HepG2 (cell line): ENCODE measurements at regions not wholly inside any gene's neighbourhood (a gene's known extent, or its start where the extent isn't known, plus 50 kb on each side); places are given as distances from the start of the nearest gene placed in this dataset.

Experiments used
- ATAC-seq: fragments of 200-7000 bp; cut with Tn5 transposase; 3 replicates; pipeline ENCODE4 v1.9.1; 2020; ENCODE audit warnings: mild to moderate bottlenecking, moderate library complexity
- BruUV-seq: library from RNA; stranded (reverse); fragments of 400-500 nt; replicated peaks from 2 replicates; lab custom pipeline; 2021; lab: Mats Ljungman, UMichigan
- CTCF ChIA-PET: fragments of 300-600 bp; formaldehyde crosslinking; extraction: SDS; loops from one replicate; lab custom pipeline; 2021; ENCODE audit warnings: low total read pairs, inconsistent platforms, low intra/inter-chr PET ratio; lab: Yijun Ruan, JAX
- POLR2A ChIA-PET: fragments of 350-600 bp; sonication (Branson Sonifier 250); formaldehyde crosslinking; loops from one replicate; lab custom pipeline; 2020; ENCODE audit warnings: antibody characterized with exemption, inconsistent platforms; lab: Yijun Ruan, JAX
- DNase-seq: peaks from one replicate; pipeline ENCODE4 v3.0.0-alpha.2; 2015; ENCODE audit warnings: low spot score
- FAIRE-seq: peaks from 3 replicates; lab custom pipeline; 2011; peaks lifted over from hg19 to GRCh38; lab: Jason Lieb, UNC
- H2AFZ ChIP-seq: one replicate; pipeline ENCODE4 v1.6.1; 2011; ENCODE audit warnings: low read length, inconsistent platforms
- H3K27ac ChIP-seq: fragments of 300-600 bp; 3 replicates; pipeline ENCODE4 v1.8.0; 2011; ENCODE audit warnings: mixed run types, mild to moderate bottlenecking, mixed read lengths, low read length, inconsistent platforms; ENCODE audit not compliant: insufficient read depth; ENCODE audit errors: extremely low read length
- H3K27me3 ChIP-seq, 2 experiments: fragments of 200-600 bp in 1 of 2; 2 replicates in 1 of 2; 3 replicates in 1 of 2; pipeline versions ENCODE4 v1.6.0 to v1.8.0; 2011; ENCODE audit warnings: low read length in 2 of 2, mild to moderate bottlenecking in 2 of 2, moderate library complexity in 2 of 2, inconsistent platforms in 1 of 2; ENCODE audit not compliant: insufficient read depth in 2 of 2, control insufficient read depth in 1 of 2
- H3K36me3 ChIP-seq, 2 experiments: fragments of 200-600 bp in 1 of 2; replicated peaks in 1 of 2; 2 replicates in 1 of 2; 3 replicates in 1 of 2; pipeline versions ENCODE4 v1.5.1 to v1.8.0; 2011; ENCODE audit warnings: low read length in 2 of 2, inconsistent platforms in 1 of 2; ENCODE audit not compliant: insufficient read depth in 2 of 2, control insufficient read depth in 1 of 2
- H3K4me1 ChIP-seq: 2 replicates; pipeline ENCODE4 v1.5.1; 2012; ENCODE audit warnings: low read length, inconsistent platforms; ENCODE audit not compliant: insufficient read depth
- H3K4me2 ChIP-seq: 2 replicates; pipeline ENCODE4 v1.6.0; 2011; ENCODE audit warnings: low read depth, low read length, inconsistent platforms
- H3K4me3 ChIP-seq, 3 experiments: fragments of 200-600 bp in 1 of 3; sonication (generic), shearing (Covaris generic) in 1 of 3; replicated peaks in 1 of 3; 2 replicates each; pipeline ENCODE4 v1.5.1; 2011 to 2016; ENCODE audit warnings: low read length in 3 of 3, inconsistent platforms in 2 of 3, low read depth in 2 of 3, mild to moderate bottlenecking in 2 of 3, control low read depth in 1 of 3, mixed read lengths in 1 of 3; ENCODE audit not compliant: insufficient read depth in 1 of 3
- H3K79me2 ChIP-seq: one replicate; pipeline ENCODE4 v1.6.1; 2011; ENCODE audit warnings: low read length, inconsistent platforms; ENCODE audit not compliant: insufficient read depth
- H3K9ac ChIP-seq: 2 replicates; pipeline ENCODE4 v1.6.0; 2011; ENCODE audit warnings: mild to moderate bottlenecking, low read depth, low read length, inconsistent platforms; ENCODE audit not compliant: insufficient read depth
- H3K9me3 ChIP-seq: 2 replicates; pipeline ENCODE4 v1.5.1; 2012; ENCODE audit warnings: mild to moderate bottlenecking, low read length
- H4K20me1 ChIP-seq: 2 replicates; pipeline ENCODE4 v1.6.0; 2011; ENCODE audit warnings: inconsistent platforms, mild to moderate bottlenecking, low read length, moderate library complexity; ENCODE audit not compliant: insufficient read depth
- ATF7 ChIP-seq, 2 experiments: fragments of 450-650 bp in 1 of 2; sonication (generic) in 1 of 2; formaldehyde crosslinking in 1 of 2; IDR thresholded peaks; 2 replicates each; pipeline versions ENCODE4 v1.4.0 to v1.6.1; 2016 to 2020; ENCODE audit warnings: antibody characterized with exemption in 1 of 2, mild to moderate bottlenecking in 1 of 2, missing genetic modification reagents in 1 of 2
- CBX1 ChIP-seq: IDR thresholded peaks from one replicate; pipeline ENCODE4 v1.6.1; 2016; ENCODE audit warnings: antibody characterized with exemption, low read depth
- DNMT3B ChIP-seq: conservative IDR thresholded peaks from 2 replicates; pipeline ENCODE4 v1.6.1; 2016; ENCODE audit warnings: missing biosample characterization, control low read depth
- FOSL2 ChIP-seq: sonication (generic); formaldehyde crosslinking; IDR thresholded peaks from 2 replicates; pipeline ENCODE4 v1.4.0; 2020; ENCODE audit warnings: missing genetic modification reagents
- RNF2 ChIP-seq: fragments of 450-650 bp; conservative IDR thresholded peaks from 2 replicates; pipeline ENCODE4 v1.6.1; 2016; ENCODE audit warnings: low read depth
- ZC3H4 ChIP-seq: sonication (generic); formaldehyde crosslinking; IDR thresholded peaks from 2 replicates; pipeline ENCODE4 v1.4.0; 2020; ENCODE audit warnings: missing genetic modification reagents, borderline replicate concordance
- ZNF121 ChIP-seq: sonication (generic); formaldehyde crosslinking; IDR thresholded peaks from 2 replicates; pipeline ENCODE4 v1.5.0; 2020; ENCODE audit warnings: mild to moderate bottlenecking, missing genetic modification reagents
- ZNF441 ChIP-seq: sonication (generic); formaldehyde crosslinking; IDR thresholded peaks from 2 replicates; pipeline ENCODE4 v1.7.0; 2021; ENCODE audit warnings: missing genetic modification reagents, borderline replicate concordance
- WGBS: methylation state at CpG from one replicate; pipeline ENCODE4 v1.1.6; 2017; ENCODE audit warnings: low lambda C conversion rate; 5-methylcytosine and 5-hydroxymethylcytosine counted together
- in situ Hi-C: cut with HindIII; loops from 2 replicates; pipeline ENCODE4 v1.10.0; 2017; ENCODE audit warnings: low pct_unique_long_range_greater_than_20kb; ENCODE audit not compliant: extremely low pct_ligation_motif_present
- intact Hi-C: fragments of 100-400 bp; cut with micrococcal nuclease; formaldehyde crosslinking; loops from one replicate; pipeline ENCODE4 v1.10.0; 2022; ENCODE audit not compliant: unreplicated experiment

DNA sequence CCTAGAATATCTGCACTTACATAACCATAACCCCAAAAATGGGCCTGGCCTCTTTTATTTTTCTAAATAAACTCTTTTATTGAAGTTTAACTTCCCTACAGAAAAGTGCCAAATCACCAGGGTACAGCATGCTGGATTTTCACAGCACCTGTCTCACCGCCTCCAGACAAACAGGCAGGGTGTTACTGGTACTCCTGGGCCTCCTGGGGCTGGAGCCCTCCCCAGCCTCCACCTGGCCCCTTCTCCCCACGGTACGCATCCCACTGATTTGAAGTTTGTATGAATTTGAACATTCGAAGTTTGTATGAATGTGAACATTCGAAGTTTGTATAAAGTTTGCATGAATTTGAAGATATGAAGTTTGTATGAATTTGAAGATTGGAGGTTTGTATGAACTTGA, 232.1 kb downstream of the NDUFA10 start (continued):
- TF ChIP-seq ZC3H4 (CRISPR knock-in tag), result no peak
- TF ChIP-seq, all 625 proteins: peak for 0

DNA sequence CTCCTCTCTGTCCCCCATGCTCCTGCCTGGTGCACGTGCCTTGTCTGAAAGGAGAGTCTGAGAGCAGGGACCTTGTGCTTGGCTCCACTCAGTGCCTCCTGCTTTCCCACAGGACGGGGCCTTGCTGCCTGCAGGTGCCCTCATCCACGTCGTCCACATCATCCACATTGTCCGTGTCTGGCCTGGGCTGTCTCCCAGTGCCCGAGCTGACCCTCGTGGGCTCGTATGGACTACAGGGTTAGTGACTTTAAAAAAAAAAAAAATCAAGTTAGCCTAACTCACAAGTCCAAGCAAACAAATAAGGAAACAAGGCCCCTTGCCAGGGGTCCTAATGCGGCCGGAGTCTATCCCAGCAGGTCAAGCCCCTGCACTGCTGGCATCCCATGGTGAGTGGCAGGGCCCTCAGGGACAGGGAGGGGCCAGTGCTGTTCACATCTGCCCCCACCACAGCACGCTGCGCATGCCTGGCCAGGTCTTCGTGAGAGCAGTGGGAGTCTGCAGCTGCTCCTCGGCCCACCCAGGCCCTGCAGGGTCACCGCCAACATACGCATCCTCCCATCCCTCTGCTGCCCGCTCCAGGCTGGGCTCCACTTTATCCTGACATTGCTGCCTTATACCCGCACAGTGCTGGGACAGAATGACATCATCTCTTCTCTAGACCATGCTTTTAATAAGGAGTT, 232.6 kb downstream of the NDUFA10 start:
- Histone ChIP-seq H3K79me2 (no peaks in the 10 kb centered on the region), H3K27me3 (peaks cover 5 to 51% of the 10 kb centered on the region in 2 experiments), H3K4me3 (no peak overlapping the region), H2AFZ (no peak overlapping the region), H3K4me1 (no peaks in the 10 kb centered on the region), H4K20me1 (no peaks in the 10 kb centered on the region; the same call in 1 of the 2 replicates), H3K9me3 (no peaks in the 10 kb centered on the region; the same call in 1 of the 2 replicates), H3K9ac (no peak overlapping the region), H3K27ac (no peak overlapping the region), H3K36me3 (no peaks in the 10 kb centered on the region), H3K4me2 (no peak overlapping the region)
- peak; percentile 41; the same call in 2 of the 3 replicates for ATAC-seq
- BruUV-seq, result no TSS peak
- peak; percentile 85 for TF ChIP-seq ATF7 (IDR thresholded peaks at IDR 0.05)
- no peak for TF ChIP-seq ATF7 (CRISPR knock-in tag; IDR thresholded peaks at IDR 0.05)
- no peak for TF ChIP-seq ZNF121 (CRISPR knock-in tag)
- WGBS, result 12% methylated on average over 15 of the region's 18 CpGs
- DNase-seq, result no peak
- intact Hi-C loops, result no loop called here
- no peak for FAIRE-seq
- in situ Hi-C loops, result no loop called here
- POLR2A ChIA-PET, result no interaction called here
- CTCF ChIA-PET, result no interaction called here

DNA sequence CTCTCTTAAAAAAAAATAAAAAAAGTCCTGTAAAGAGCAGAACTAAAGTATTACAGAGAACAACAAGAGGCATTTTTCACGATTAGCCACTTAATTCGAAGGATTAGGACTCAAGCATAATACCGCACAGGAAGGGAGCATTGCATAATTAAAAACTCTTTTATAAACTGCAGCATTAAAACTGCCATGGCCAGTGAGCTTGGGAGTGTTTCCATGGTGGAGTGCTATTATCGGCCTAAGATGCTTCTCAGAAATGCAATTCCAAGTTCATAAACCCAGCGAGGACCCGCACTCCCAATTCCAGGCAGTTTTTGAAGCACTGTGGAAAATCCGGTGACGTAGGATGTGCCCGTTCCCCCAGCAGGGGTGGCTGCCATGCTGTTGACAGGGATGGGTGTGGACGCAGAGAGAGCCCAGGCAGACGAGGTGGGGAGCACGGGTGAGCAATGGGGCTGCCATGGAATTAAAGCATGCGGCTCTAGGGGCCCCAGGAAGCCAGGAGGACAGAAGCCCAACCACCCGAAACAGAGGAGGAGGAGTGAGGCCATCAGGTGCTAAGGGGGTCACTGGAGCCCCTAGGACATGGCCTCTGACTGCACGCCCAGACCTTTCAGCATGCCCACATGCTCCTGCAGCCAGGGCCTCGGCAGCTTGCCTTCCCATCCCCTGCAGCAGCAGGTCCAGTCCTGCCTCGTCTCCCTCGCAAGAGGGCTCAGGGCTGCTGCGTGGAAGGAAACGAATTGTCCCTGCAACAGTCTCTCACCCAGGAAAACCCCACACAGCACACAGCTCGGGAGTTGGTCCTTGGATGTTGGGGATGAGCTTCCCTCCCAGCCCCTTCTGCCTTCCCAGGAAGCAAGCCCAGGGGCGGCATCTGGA, 233.4 kb downstream of the NDUFA10 start:
- H3K9ac ChIP-seq, result no peak overlapping the region
- in situ Hi-C loops (no loop called here), intact Hi-C loops (no loop called here)
- no peaks in the 10 kb centered on the region for H3K4me1 ChIP-seq
- ChIA-PET POLR2A (no interaction called here), CTCF (no interaction called here)
- H3K9me3 ChIP-seq, result no peaks in the 10 kb centered on the region; the same call in 1 of the 2 replicates
- H2AFZ ChIP-seq, result no peak overlapping the region
- ATAC-seq (peak; percentile 32; the same call in 2 of the 3 replicates), DNase-seq (no peak), FAIRE-seq (no peak)
- H3K79me2 ChIP-seq, result no peaks in the 10 kb centered on the region
- TF ChIP-seq RNF2 (peak; percentile 21; the same call in 1 of the 2 replicates), CBX1 (no peak), FOSL2 (no peak), ZNF441 (CRISPR knock-in tag) (no peak), DNMT3B (CRISPR knock-in tag) (no peak)
- no peak overlapping the region for H3K4me3 ChIP-seq
- no peaks in the 10 kb centered on the region for H3K36me3 ChIP-seq
- peaks cover 5 to 51% of the 10 kb centered on the region in 2 experiments for H3K27me3 ChIP-seq
- WGBS, result 30% methylated on average over 16 of the region's 22 CpGs
- no peak overlapping the region for H3K27ac ChIP-seq
- no TSS peak for BruUV-seq
- H4K20me1 ChIP-seq, result no peaks in the 10 kb centered on the region; the same call in 1 of the 2 replicates
- H3K4me2 ChIP-seq, result no peak overlapping the region
